Cardiac fibroblast (primary cell): ENCODE measurements at regions not wholly inside any gene's neighbourhood (a gene's known extent, or its start where the extent isn't known, plus 50 kb on each side); places are given as distances from the start of the nearest gene placed in this dataset.
"Not testable (repeated sequence)": the region's sequence is repeated elsewhere in the genome, so short reads cannot be mapped to it uniquely, and the experiment has no call there.

ENCODE experiments used
- DNase-seq, 2 donors: peaks; one replicate each; pipeline versions ENCODE4 v3.0.0 to v3.0.0-alpha.2; 2010; ENCODE audit warnings: low read depth in 2 of 2
- H3K4me3 ChIP-seq, 2 donors: replicated peaks in 1 of 2; 1 replicate in 1 of 2; 2 replicates in 1 of 2; pipeline ENCODE4 v1.5.1; 2011; ENCODE audit warnings: low read depth in 2 of 2, low read length in 2 of 2, mild to moderate bottlenecking in 2 of 2, moderate library complexity in 1 of 2
- TF ChIP-seq, protein P1 (sequence below): IDR thresholded peaks from one replicate; pipeline ENCODE4 v1.5.1; 2011; ENCODE audit warnings: low read depth, mild to moderate bottlenecking, low read length, inconsistent platforms

DNA sequence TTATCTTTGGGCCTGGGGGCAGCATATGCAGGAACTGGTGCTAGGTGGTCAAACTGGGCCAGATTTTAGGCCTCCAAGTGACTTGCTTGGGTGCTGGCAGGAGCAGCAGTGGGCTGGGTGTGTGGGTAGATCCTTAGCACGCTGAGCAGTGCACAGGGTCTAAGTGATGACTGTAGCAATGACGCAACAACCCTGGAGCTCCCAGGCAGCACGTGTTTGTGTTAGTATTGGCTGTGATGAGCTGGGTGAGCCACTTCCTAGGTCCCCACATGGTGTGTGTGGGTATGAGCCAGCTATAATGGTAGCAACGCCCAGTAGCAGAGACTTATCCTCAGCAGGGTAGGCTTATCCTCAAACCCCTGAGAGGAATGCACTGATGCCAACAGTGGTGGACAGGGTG lies 570.6 kb upstream of the ROBO1 start:
- TF ChIP-seq, protein P1, sequence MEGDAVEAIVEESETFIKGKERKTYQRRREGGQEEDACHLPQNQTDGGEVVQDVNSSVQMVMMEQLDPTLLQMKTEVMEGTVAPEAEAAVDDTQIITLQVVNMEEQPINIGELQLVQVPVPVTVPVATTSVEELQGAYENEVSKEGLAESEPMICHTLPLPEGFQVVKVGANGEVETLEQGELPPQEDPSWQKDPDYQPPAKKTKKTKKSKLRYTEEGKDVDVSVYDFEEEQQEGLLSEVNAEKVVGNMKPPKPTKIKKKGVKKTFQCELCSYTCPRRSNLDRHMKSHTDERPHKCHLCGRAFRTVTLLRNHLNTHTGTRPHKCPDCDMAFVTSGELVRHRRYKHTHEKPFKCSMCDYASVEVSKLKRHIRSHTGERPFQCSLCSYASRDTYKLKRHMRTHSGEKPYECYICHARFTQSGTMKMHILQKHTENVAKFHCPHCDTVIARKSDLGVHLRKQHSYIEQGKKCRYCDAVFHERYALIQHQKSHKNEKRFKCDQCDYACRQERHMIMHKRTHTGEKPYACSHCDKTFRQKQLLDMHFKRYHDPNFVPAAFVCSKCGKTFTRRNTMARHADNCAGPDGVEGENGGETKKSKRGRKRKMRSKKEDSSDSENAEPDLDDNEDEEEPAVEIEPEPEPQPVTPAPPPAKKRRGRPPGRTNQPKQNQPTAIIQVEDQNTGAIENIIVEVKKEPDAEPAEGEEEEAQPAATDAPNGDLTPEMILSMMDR, result no peak
- no peak overlapping the region for H3K4me3 ChIP-seq
- DNase-seq, result peak; percentile 12 to 66

DNA sequence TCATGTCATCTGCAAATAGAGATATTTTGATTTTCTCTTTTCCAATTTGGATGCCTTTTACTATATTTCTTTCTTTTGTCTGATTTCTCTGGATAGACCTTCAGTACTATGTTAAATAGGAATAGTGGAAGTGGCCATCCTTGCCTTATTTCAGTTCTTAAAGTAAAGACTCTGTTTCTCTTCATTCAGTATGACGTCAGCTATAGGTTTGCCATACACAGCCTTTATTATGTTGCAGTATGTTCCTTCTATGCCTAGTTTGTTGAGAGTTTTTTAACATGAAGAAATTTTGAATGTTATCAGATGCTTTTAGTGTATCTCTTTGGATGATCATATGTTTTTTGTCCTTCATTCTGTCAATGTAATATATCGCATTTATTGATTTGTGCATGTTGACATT lies 566.7 kb upstream of the ROBO1 start:
- TF ChIP-seq, protein P1, result no peak
- no peak overlapping the region for H3K4me3 ChIP-seq
- DNase-seq, result no peak

DNA sequence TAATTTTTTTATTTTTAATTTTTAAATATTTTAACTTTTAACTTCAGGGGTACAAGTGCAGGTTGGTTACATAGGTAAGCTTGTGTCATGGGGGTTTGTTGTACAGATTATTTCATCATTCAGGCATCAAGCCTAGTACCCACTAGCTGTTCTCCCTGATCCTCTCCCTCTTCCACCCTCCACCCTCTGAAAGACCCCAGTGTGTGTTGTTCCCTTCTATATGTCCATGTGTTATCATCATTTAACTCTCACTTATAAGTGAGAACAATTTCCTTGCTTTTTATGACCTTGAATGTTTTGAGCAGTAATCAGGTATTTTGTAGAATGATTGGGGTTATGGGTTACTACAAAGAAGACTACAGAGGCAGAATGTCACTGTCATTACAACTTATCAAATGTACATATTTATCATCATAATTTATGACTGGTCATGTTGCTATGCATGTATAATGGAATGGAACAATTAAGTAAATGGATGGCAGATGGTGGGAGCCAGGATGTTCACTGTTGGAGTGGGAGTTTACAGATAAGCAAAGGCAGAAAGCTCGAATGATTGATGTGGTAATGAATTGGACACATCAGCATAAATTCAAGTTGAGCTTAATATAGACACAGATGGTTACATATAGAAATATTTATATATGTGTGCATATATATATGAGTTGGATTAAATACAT lies 563.8 kb upstream of the ROBO1 start:
- DNase-seq, result no peak
- TF ChIP-seq, protein P1, result no peak
- no peak overlapping the region for H3K4me3 ChIP-seq

DNA sequence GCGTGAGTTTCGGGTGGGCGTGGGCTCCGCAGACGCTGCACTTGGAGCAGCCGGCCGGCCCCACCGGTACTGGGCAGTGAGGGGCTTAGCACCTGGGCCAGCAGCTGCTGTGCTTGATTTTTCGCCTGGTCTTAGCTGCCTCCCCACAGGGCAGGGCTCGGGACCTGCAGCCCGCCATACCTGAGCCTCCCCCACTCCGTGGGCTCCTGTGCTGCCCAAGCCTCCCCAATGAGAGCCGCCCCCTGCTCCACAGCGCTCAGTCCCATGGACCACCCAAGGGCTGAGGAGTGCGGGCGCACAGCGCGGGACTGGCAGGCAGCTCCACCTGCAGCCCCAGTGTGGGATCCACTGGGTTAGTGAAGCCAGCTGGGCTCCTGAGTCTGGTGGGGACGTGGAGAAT lies 546.7 kb upstream of the ROBO1 start:
- DNase-seq, H3K4me3 ChIP-seq: not testable (repeated sequence)

DNA sequence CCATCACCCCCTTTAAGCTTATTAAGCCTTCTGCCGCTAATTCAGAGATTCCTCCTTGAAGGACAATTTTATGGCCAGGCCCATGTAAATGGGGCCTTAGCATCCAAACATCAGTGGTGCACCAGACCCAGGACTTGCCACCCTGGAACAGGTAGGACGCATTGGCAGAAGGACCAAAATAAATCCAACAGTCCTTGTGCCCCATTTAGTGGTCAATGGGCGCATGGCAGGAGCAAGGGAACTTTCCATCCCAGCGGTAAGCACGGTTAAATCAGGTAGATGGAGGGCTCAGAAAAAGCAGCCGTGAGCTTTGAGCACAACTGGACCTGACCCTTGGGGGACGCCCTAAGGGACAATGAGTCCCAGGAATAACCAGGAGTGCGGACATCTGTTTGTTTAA lies 540.8 kb upstream of the ROBO1 start:
- DNase-seq, result no peak
- TF ChIP-seq, protein P1, result no peak

DNA sequence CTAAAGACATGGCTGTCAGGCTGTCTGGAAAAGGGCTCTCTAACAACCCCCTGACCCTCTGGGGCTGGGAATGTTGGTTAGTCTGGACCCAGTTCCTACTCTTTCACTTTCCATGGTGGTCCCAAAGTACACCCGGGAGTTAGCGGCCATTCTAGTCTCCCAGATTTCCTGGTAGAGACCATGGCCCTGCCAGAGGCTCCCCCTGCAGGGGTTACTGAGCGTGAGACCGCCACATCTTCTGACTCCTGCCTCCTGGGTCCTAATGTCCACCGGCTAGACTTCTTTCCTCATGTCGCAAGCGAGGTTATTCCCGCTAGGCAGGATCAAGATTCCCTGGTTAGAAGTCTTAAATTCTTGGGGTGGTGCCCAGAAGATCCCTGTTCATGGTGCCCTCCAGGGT lies 540.0 kb upstream of the ROBO1 start:
- H3K4me3 ChIP-seq, result no peak overlapping the region
- TF ChIP-seq, protein P1, result no peak

More for the DNA sequence above, 540.8 kb upstream of the ROBO1 start:
- no peak overlapping the region for H3K4me3 ChIP-seq

DNA sequence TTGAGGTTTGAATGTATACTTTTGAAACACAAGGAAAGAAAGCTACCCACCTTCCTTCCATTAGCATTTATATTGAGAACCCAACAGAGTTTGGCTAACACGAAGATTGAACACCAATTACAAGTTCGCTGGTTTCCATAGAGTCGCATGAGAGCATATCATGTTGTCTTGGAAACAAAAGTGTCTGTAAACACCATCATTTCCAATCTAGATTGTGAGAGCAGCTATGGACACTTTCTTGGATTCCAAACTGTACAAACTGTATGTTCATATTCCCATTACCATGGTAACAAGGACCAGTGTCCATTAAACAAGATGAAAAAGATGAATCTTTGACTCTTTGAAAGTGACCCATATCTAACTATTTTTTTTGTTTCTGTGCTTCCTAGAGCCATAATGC lies 529.9 kb upstream of the ROBO1 start:
- peak in 1 of 2 donors; percentile 0 for DNase-seq

More for the DNA sequence above, 540.0 kb upstream of the ROBO1 start:
- no peak for DNase-seq

More for the DNA sequence above, 529.9 kb upstream of the ROBO1 start:
- H3K4me3 ChIP-seq, result no peak overlapping the region
- TF ChIP-seq, protein P1, result no peak
